ACHN (cell line): ENCODE measurements at regions not wholly inside any gene's neighbourhood (a gene's known extent, or its start where the extent isn't known, plus 50 kb on each side); places are given as distances from the start of the nearest gene placed in this dataset.

Source experiments
- DNase-seq: peaks from one replicate; pipeline ENCODE4 v3.0.0-alpha.2; 2015
- in situ Hi-C: cut with HindIII; loops from 2 replicates; pipeline ENCODE4 v1.10.0; 2017; ENCODE audit warnings: low sequenced_read_pairs, low pct_ligation_motif_present, low pct_unique_long_range_greater_than_20kb

GRCh38 chr10:59064080-59064692, 112.3 kb upstream of the PHYHIPL start:
- in situ Hi-C loops, result no loop called here
- no peak for DNase-seq

DNA sequence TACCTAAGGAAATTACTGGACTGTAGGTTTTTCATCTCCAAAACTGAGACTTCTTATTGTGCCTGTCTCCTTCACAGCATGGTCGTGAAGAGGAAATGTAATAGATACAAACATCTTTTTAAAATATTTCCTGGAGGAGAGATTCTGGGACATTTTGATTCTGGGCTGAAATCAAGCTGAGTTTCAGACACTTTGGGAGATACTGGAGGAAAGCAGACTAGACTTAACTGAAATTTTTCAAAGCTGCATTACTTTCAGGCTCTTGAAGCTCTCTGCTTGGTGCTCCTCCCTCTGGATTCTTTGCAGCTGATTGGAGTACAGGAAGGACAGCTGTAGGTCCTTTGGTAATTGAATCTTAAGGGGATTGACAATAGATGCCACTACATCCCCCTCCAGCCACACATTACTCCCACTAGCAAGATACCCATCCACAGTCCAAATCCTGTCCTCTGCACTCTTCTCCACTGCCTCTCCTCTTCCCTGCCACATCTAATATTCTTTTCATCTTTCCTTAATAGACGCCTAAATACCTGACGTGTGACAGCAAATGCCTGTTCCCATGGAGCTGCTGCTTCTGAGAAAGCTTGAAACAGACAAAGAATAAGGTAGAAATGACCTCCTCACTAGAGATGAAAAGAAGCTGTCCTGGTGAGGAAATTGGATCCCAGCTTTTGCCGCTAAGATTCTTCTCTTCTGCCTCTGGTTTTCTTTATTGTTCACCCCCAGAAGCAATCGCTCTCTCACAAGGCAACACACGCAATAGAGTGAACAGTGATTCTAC, 111.5 kb upstream of the PHYHIPL start:
- no peak for DNase-seq
- in situ Hi-C loops, result no loop called here

DNA sequence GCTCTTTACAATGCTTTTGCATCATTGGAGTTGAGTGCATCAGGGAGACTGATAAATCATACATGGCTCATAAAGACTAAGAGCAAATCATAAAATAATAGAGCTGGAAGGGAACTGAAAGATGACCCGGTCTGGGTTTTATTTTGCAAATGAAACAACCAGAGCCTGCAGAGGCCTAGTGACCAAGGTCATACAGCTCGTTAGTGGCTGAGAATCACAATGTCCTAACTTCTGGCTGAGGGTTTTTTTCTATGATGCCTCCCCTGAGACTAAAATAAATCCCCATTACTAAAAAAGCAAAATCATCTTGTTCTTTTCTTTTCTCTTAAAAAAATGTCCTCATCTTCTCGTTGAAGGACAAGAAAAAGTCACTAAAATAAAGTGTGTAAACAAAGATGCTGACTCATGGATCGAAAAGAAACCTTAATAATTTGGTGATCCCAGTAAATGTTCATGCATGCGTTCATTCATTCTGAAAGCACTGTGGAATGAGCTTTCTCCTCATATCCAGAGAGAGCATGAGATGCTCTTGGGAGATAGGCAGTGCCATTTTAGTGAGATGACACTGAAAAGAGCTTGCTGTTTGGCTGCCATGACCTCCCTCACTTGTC, 107.8 kb upstream of the PHYHIPL start:
- in situ Hi-C loops, result no loop called here
- DNase-seq, result no peak

- in situ Hi-C loops, result no loop called here
- DNase-seq, result no peak
Observed at GRCh38 chr10:59072038-59072437, 104.4 kb upstream of the PHYHIPL start.

DNA sequence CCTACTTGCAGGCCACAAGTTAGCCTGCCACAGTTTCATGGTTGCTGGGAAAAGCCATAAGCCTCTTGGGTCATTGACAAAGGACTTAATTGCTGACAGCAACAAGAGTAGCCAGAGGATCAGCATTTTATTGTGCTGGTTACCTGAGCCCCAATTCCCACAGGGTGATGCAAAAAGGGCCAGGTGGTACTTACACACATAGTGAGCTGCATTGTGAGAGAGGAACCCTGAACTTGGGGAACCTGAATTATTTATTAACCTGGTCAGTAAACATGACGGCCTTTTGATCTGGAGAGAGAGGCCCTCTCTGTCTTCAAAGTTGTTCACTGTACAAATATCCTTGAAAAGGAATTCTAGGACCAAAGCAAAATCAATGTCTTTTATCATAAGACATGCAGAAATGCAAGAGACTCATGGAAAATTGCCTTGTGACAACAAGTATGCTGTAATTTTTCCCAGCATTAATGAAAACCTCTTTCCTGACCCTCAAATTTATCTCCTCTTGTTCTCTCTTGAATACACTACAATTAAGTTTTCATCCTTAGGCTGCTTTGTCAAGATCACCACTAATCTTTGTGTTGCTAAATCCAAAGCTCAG, 102.9 kb upstream of the PHYHIPL start:
- no peak for DNase-seq
- in situ Hi-C loops, result no loop called here

DNA sequence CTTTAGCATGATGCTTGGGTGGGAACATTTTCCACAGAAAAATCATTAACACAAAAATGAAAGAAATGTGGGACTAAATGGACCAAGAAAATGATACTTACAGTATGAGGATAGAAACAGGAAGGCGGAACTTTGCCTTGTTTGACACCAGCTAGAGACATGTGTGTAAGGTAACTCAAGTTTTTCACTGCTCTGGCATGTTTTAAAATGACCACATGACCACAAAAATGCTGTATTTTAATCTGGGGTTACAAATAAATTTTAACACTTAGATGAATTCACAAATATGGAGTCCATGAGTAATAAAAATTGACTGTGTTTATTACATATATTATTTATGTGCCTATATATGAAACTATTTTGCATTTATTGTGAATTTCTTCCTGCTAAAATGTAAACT, 100.9 kb upstream of the PHYHIPL start:
- no peak for DNase-seq
- in situ Hi-C loops, result no loop called here

DNA sequence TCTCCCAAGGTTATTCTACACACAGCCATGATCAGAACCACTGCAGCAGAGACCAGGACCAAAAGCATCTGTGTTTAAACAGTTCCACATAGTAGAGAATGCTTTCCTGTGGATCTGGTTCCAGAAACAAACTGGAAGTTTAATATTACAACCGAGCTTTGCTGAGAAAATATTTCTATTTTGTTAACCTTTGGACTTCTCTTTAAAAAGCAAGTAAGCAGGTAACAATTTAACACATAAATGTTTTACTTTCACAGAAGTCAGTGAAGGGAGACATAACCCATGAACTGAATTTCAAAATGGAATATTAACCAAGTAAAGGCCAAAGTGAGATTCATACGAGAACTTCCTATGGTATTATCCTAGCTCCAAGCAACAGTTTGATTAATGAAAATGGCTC, 98.6 kb upstream of the PHYHIPL start:
- in situ Hi-C loops, result no loop called here
- DNase-seq, result no peak

- in situ Hi-C loops, result no loop called here
- DNase-seq, result no peak
Observed at GRCh38 chr10:59078978-59079377, 97.5 kb upstream of the PHYHIPL start.

DNA sequence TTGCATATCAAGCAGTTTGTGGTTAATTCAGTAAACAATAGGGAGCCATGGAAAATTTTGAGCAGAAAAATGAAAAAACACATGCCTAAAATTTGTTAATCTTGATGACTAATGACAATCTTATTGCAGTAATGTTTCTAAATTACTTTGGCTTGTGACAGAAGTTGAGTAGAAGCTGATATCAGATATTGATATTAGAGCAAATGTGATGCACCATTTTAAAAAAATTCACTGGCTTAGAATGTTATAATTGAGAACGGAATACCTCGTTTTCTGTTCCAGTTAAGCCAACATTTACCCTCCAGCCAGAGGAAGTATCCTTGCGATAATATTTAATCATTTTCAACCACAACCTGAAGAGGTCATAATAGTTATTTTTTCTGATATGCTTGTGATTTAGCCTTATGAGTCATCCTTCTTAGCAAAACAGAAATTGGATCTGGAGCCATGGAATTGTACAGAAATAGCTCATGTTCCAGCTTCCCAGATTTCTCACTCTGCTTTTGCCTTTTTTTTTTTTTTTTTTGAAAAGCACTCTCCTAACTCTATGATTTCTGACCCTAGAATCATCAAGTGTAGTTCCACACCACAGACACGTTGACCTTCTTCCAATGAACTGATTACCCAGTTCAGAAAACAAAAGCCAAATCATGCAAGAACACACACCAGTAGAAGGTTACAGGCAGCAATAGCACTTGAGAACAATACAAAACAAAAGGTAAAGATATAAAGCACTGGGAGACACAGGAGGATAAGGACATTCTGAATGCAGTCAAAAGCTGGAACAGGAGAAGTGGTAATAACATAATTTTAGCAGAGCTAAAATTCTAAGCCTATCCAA, 96.8 kb upstream of the PHYHIPL start:
- DNase-seq, result peak; percentile 50
- in situ Hi-C loops, result no loop called here

DNA sequence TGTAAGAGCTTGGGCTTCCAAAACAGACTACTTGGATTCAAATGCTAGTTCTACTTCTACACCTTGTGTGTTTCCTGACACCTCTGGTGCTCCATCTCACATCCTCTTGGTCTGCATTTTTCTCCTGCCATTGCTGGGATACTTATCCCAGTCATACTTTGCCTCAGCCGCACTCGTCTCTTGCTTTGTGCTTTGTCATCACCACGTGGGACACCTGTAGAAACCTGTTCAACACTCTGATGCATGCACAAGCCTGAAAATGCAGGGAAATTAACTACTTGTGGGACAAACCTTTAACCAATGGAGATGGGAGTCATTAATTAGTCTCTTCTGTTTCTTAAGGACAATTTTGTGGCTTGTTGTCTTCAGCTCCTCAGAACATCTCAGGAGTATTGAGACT, 94.2 kb upstream of the PHYHIPL start:
- in situ Hi-C loops, result no loop called here
- no peak for DNase-seq

- in situ Hi-C loops, result no loop called here
- no peak for DNase-seq
Observed at GRCh38 chr10:59085054-59085453, 91.4 kb upstream of the PHYHIPL start.

GRCh38 chr10:59085711-59086502, 90.5 kb upstream of the PHYHIPL start:
- in situ Hi-C loops, result no loop called here
- DNase-seq, result no peak

DNA sequence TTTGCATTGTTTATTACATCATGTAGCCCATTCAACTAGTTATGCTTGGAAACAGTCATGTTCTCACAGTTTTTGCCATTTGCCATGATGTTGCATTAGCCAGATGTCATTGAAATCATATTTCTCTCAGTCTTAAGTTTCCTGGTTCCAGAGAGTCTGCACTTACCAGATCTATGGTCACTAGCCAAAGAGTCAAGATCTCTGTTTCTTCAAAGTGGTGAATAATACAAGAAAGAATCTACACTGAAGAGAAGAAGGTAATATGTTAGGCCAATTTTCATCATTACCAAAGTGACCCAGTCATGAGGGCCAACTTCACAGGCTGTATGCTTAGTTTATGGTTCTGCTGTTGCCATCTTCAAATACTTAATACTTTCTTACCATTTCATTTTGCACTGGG, 89.0 kb upstream of the PHYHIPL start:
- in situ Hi-C loops, result no loop called here
- no peak for DNase-seq

DNA sequence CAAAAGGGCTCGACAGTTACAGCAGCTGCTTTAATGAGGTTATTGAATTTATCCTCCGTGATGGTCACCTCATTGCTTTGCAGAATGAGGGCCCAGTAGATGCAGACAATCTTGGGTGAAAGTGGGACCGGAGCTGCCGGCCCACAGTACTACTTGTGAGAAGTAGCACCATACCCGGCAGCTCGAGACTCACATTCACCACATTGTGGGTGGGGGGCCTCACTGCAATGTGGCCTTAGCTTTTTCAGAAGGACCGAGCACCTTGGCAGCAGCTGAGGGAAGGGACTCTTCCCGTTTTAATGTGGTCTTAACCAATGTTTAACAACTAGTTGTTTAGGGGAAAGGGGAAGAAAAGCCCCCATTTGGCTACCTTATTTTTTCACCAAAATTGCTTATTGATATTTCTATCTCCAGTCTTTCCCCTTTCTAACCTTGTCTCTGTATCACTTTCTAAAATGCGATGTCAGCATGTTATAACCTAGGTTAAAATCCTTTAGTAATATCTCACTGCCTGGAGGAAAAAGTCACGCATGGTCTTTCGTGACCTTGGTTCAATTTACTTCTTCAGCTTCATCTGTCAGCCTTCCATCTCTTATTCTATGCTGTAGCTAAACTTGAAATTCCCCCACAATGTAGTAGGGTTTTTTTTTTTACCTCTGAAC, 87.4 kb upstream of the PHYHIPL start:
- in situ Hi-C loops, result no loop called here

DNA sequence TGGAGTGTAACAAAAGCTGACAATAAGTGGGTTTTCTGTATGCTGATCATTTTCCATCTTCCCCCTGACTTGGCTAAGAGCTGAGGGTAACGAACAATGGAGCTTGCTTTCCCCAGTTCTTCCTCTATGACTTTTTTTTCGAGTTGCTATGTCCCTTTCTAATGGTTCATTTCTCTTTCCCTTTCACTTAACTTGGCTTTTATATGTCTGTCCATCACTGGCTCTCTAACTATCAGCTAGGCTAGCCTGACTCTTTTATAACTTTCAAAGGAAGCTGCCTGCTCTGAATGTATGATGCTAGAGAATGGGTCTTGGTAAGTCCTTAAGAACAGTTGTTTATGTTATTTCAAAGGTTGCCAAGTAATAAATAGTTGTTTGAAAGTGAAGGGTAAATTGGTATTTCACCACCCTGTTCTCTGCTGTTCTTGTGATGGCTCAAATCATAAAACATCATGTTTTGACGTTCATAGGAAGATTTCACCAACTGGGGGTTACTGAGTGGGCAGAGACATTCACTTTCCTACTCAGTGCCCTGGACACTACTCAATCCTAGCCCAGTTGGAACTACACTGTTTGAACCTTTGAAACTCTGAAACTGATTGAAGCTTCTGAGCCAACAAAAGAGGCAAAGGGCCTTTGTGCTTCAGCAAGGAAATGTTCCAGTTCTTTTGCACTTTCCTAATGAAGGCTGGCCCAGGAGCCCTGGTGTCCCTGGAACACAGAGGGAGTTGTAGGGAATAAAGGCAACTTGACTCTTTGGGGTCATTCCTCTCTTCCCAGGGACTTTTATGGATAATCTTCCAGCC, 85.4 kb upstream of the PHYHIPL start:
- in situ Hi-C loops, result no loop called here
- no peak for DNase-seq

More for the DNA sequence above, 87.4 kb upstream of the PHYHIPL start:
- no peak for DNase-seq

GRCh38 chr10:59093461-59093860, 83.0 kb upstream of the PHYHIPL start:
- DNase-seq, result no peak
- in situ Hi-C loops, result no loop called here

DNA sequence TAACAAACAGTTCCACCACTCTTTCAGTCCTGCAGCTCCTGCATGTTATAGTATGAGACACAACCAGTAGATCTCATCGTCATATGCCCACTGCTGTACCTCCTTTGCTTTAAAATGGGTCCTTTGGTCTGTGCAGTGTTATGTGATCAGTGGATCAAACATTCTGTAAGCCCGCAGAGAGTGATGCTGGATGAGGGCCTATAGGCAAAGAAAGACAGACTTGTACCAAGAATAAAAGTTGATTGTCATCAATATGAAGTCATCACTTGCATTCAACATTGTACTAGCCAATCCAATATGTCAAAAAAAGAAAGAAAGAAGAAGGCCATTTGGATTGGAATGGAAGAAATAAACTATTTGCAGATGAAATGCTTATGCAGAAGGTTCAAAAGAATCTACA, 79.8 kb upstream of the PHYHIPL start:
- DNase-seq, result no peak
- in situ Hi-C loops, result no loop called here
